Gastroesophageal sphincter (tissue), 4 donors: ENCODE measurements at regions not wholly inside any gene's neighbourhood (a gene's known extent, or its start where the extent isn't known, plus 50 kb on each side); places are given as distances from the start of the nearest gene placed in this dataset.

Source experiments
- ATAC-seq: fragments of 150-250 bp; one replicate; pipeline ENCODE4 v1.9.1; 2016; ENCODE audit warnings: mild to moderate bottlenecking, moderate library complexity
- H3K27ac ChIP-seq, 4 donors: fragments of 200-600 bp; sonication (generic) in 3 of 4; 1 replicate in 3 of 4; 2 replicates in 1 of 4; pipeline ENCODE4 v1.5.1; 2016 to 2019
- H3K27me3 ChIP-seq: fragments of 200-600 bp; sonication (generic); one replicate; pipeline ENCODE4 v1.5.1; 2019
- H3K36me3 ChIP-seq, 2 donors: fragments of 200-600 bp; sonication (generic); one replicate each; pipeline ENCODE4 v1.5.1; 2019; ENCODE audit warnings: control low read depth in 1 of 2
- H3K4me1 ChIP-seq, 3 donors: fragments of 200-600 bp; sonication (generic); 1 replicate in 2 of 3; 2 replicates in 1 of 3; pipeline ENCODE4 v1.5.1; 2016 to 2019; ENCODE audit warnings: control low read depth in 2 of 3
- H3K4me3 ChIP-seq, 2 donors: fragments of 200-600 bp; sonication (generic); one replicate each; pipeline ENCODE4 v1.5.1; 2019; ENCODE audit warnings: mild to moderate bottlenecking in 1 of 2, moderate library complexity in 1 of 2
- H3K9me3 ChIP-seq, 3 donors: fragments of 200-600 bp; sonication (generic); one replicate each; pipeline ENCODE4 v1.5.1; 2017 to 2019; ENCODE audit warnings: control low read depth in 2 of 3
- EP300 ChIP-seq: sonication (generic); formaldehyde crosslinking; IDR thresholded peaks from one replicate; pipeline ENCODE4 v1.6.1; 2017; ENCODE audit warnings: antibody characterized with exemption, mild to moderate bottlenecking
- POLR2A ChIP-seq, 2 donors: fragments of 450-650 bp; IDR thresholded peaks; one replicate each; pipeline ENCODE4 v1.6.1; 2017; ENCODE audit warnings: antibody characterized with exemption in 2 of 2, mild to moderate bottlenecking in 2 of 2, moderate library complexity in 1 of 2
- POLR2AphosphoS5 ChIP-seq: sonication (generic); formaldehyde crosslinking; IDR thresholded peaks from one replicate; pipeline ENCODE4 v1.6.1; 2017; ENCODE audit warnings: antibody characterized with exemption
- WGBS, 2 donors: methylation state at CpG; one replicate each; pipeline ENCODE4 v1.1.5; 2018; ENCODE audit warnings: low coverage in 1 of 2; 5-methylcytosine and 5-hydroxymethylcytosine counted together
- TF ChIP-seq, protein P1 (sequence below), 4 experiments: fragments of 200-600 bp in 2 of 4; fragments of 450-650 bp in 2 of 4; sonication (generic) in 1 of 4; IDR thresholded peaks; one replicate each; pipeline ENCODE4 v1.5.1; 2017 to 2019; ENCODE audit warnings: antibody characterized with exemption in 4 of 4, mild to moderate bottlenecking in 2 of 4, moderate library complexity in 2 of 4

DNA sequence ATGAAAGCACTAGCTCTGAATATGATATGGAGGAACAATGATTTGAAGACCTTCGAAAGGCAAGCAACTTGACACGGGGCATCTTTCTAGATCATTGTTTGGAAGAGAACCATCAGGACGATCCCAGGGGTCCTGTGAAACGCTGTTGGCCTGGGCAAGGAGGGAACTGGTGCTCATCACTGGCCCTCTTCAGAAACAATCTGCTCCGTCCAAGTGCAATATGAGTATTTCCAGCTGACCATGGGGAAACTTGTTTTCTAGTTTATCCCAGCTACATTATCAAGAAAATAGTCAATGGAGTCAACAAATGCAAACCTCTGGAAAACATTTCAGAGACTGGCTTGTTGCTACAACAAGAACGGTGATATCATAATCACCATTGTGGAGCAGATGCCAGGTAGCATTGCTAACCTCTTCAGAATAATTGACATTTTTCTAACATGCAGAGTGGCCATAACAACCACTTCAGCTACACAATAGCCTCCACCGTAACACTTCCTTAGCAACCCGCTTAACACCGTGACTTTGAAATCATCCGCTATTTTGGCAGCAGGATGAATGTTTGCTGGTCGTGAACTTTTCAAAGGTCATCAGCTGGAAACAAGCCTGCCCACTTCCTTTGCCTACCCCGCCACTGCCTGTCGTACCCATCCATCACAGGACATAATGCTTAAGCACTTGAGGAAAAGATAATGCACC, 112.0 kb upstream of the PDE10A start:
- H3K4me3 ChIP-seq: no peak overlapping the region
- 40 to 48% methylated on average over 12 of the region's 13 CpGs for WGBS, 2 donors
- peak; percentile 61 for ATAC-seq

DNA sequence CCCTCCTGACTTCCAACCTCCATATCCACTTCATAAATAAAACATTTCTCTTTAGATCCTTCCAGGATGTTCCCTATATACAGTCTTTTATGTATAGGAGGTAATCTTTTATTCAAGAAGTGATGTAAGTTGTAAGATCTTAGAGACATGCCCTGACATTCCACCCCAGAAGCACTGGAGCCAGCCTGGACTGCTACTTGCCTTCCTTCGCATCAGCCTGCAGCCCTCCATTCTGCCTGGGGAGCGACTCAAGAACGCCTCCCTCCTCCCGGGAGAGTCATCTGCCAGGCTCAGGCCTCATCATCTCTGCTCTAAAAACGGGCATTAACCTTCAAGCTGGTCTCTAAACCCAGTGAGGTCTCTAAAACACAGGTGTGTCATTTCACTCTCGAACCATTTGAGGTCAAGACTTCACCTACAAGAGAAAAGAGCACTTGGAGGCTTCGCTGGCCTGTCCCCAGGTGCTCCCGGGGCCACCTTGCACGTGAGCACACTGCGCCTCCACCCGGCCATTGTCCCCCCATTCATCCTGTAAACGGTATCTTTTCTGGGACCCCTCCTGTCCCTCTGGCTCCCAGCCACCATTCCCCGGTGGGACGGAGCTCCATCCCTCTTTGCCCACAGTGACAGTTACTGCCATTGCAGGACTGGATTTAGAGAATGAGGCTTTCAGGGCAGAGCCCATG, 107.5 kb upstream of the PDE10A start:
- H3K27me3 ChIP-seq: no peaks in the 10 kb centered on the region
- 85% methylated on average over 13 of the region's 14 CpGs; no CpG with 5 or more reads in 1 of the 2 donors for WGBS, 2 donors
- ATAC-seq: no peak
- no peak overlapping the region for H3K27ac ChIP-seq
- TF ChIP-seq POLR2AphosphoS5: no peak
- TF ChIP-seq EP300: no peak
- TF ChIP-seq, protein P1, sequence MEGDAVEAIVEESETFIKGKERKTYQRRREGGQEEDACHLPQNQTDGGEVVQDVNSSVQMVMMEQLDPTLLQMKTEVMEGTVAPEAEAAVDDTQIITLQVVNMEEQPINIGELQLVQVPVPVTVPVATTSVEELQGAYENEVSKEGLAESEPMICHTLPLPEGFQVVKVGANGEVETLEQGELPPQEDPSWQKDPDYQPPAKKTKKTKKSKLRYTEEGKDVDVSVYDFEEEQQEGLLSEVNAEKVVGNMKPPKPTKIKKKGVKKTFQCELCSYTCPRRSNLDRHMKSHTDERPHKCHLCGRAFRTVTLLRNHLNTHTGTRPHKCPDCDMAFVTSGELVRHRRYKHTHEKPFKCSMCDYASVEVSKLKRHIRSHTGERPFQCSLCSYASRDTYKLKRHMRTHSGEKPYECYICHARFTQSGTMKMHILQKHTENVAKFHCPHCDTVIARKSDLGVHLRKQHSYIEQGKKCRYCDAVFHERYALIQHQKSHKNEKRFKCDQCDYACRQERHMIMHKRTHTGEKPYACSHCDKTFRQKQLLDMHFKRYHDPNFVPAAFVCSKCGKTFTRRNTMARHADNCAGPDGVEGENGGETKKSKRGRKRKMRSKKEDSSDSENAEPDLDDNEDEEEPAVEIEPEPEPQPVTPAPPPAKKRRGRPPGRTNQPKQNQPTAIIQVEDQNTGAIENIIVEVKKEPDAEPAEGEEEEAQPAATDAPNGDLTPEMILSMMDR (IDR thresholded peaks at IDR 0.05): no peak
- TF ChIP-seq POLR2A (IDR thresholded peaks at IDR 0.05): no peak
- H3K4me3 ChIP-seq: no peak overlapping the region
- no peaks in the 10 kb centered on the region for H3K36me3 ChIP-seq
- no peaks in the 10 kb centered on the region for H3K9me3 ChIP-seq
- peaks cover 0 to 7% (median 0%) of the 10 kb centered on the region in 3 donors for H3K4me1 ChIP-seq

More for the DNA sequence above, 112.0 kb upstream of the PDE10A start:
- TF ChIP-seq, protein P1 (IDR thresholded peaks at IDR 0.05): no peak
- no peak for TF ChIP-seq POLR2A (IDR thresholded peaks at IDR 0.05)
- no peak for TF ChIP-seq POLR2AphosphoS5
- TF ChIP-seq EP300: no peak
- Histone ChIP-seq H3K27ac (no peak overlapping the region), H3K9me3 (no peaks in the 10 kb centered on the region), H3K4me1 (peaks cover 0 to 9% (median 0%) of the 10 kb centered on the region in 3 donors), H3K27me3 (no peaks in the 10 kb centered on the region), H3K36me3 (no peaks in the 10 kb centered on the region)

DNA sequence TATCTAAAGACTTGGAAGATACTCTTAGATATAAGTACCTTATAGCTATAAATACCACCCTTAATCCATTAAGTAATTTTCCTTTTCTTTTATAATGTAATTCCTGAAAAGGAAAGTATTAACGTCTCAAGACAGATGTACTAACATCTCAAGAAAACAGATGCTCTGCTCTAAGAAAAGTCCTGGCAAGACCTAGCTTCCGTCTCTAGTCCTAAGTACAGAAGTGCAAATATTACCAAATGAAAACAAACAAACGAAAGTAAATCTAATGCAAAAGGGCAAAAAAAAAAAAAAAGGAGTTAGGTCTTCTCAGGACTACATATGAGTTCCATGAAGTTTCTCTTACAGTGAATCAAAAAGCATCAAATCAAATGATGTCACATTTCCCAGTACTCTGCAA, 106.8 kb upstream of the PDE10A start:
- Histone ChIP-seq H3K27ac (no peak overlapping the region), H3K4me1 (peaks cover 0 to under 1% (median 0%) of the 10 kb centered on the region in 3 donors), H3K27me3 (no peaks in the 10 kb centered on the region), H3K36me3 (no peaks in the 10 kb centered on the region), H3K9me3 (no peaks in the 10 kb centered on the region), H3K4me3 (no peak overlapping the region)
- 41 to 43% methylated on average over 3 of the region's 3 CpGs for WGBS, 2 donors
- TF ChIP-seq EP300 (no peak), POLR2AphosphoS5 (no peak), POLR2A (IDR thresholded peaks at IDR 0.05) (no peak)
- TF ChIP-seq, protein P1 (IDR thresholded peaks at IDR 0.05): no peak
- ATAC-seq: no peak

DNA sequence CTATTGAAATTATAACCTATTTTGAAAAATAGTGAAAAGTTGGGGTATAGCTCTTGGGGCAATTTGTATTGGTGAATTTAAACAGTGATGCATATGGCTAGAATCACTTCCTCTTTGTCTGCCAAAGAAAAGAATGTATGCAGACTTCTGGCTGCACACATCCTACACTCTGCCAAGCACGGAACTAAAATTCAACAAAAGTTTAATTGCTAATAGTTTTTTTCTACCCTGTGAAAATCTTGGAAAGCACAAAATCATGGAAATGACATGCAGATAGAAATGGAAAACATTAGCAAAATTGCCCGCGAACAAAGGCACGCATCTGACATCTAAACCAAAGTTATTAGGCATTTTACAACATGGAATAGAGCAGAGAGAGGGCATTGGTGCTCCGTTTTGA, 106.4 kb upstream of the PDE10A start:
- 33 to 40% methylated on average over 5 of the region's 5 CpGs for WGBS, 2 donors

More for the DNA sequence above, 106.4 kb upstream of the PDE10A start:
- TF ChIP-seq EP300 (no peak), POLR2AphosphoS5 (no peak), POLR2A (IDR thresholded peaks at IDR 0.05) (no peak)
- TF ChIP-seq, protein P1 (IDR thresholded peaks at IDR 0.05): no peak
- Histone ChIP-seq H3K9me3 (no peaks in the 10 kb centered on the region), H3K36me3 (no peaks in the 10 kb centered on the region), H3K4me3 (no peak overlapping the region), H3K27ac (no peak overlapping the region), H3K27me3 (no peaks in the 10 kb centered on the region), H3K4me1 (no peaks in the 10 kb centered on the region)
- ATAC-seq: no peak
